GM23338 (cell line): ENCODE measurements at regions not wholly inside any gene's neighbourhood (a gene's known extent, or its start where the extent isn't known, plus 50 kb on each side); places are given as distances from the start of the nearest gene placed in this dataset.

Experiments used
- ATAC-seq: fragments of 200-7000 bp; cut with Tn5 transposase; 3 replicates; pipeline ENCODE4 v1.9.1; 2020
- DNase-seq: peaks from one replicate; pipeline ENCODE4 v3.0.0-alpha.2; 2015; ENCODE audit warnings: low spot score
- H2AFZ ChIP-seq: fragments of 200-600 bp; sonication (generic); 2 replicates; pipeline ENCODE4 v1.8.0; 2016; ENCODE audit warnings: antibody characterized with exemption, mild to moderate bottlenecking, moderate library complexity
- H3F3A ChIP-seq: fragments of 200-600 bp; sonication (generic); replicated peaks from 2 replicates; pipeline ENCODE4 v1.8.0; 2017; ENCODE audit warnings: antibody characterized with exemption, mixed run types, low read depth
- H3K27ac ChIP-seq: fragments of 200-600 bp; sonication (generic); 2 replicates; pipeline ENCODE4 v1.6.1; 2016; ENCODE audit warnings: low read depth
- H3K27me3 ChIP-seq: fragments of 200-600 bp; sonication (generic); 2 replicates; pipeline ENCODE4 v1.8.0; 2016; ENCODE audit warnings: mild to moderate bottlenecking, mixed run types, moderate library complexity; ENCODE audit not compliant: insufficient read depth
- H3K36me3 ChIP-seq: fragments of 200-600 bp; sonication (generic); 2 replicates; pipeline ENCODE4 v1.8.0; 2016; ENCODE audit warnings: mild to moderate bottlenecking; ENCODE audit not compliant: insufficient read depth
- H3K4me1 ChIP-seq: fragments of 200-600 bp; sonication (generic); 2 replicates; pipeline ENCODE4 v1.8.0; 2016; ENCODE audit warnings: mild to moderate bottlenecking, moderate library complexity; ENCODE audit not compliant: insufficient read depth
- H3K4me2 ChIP-seq: fragments of 200-600 bp; sonication (generic); 2 replicates; pipeline ENCODE4 v1.7.1; 2017; ENCODE audit warnings: mixed run types
- H3K4me3 ChIP-seq: fragments of 200-600 bp; sonication (generic); 2 replicates; pipeline ENCODE4 v1.6.1; 2016; ENCODE audit warnings: mixed run types
- H3K79me2 ChIP-seq: fragments of 200-600 bp; sonication (generic); replicated peaks from 2 replicates; pipeline ENCODE4 v1.8.0; 2017; ENCODE audit warnings: mild to moderate bottlenecking; ENCODE audit not compliant: insufficient read depth
- H3K9me2 ChIP-seq: fragments of 200-600 bp; sonication (generic); 2 replicates; pipeline ENCODE4 v1.8.0; 2017; ENCODE audit not compliant: insufficient read depth
- H4K20me1 ChIP-seq: fragments of 200-600 bp; sonication (generic); replicated peaks from 2 replicates; pipeline ENCODE4 v1.8.0; 2017; ENCODE audit warnings: mild to moderate bottlenecking; ENCODE audit not compliant: insufficient read depth
- H3K27ac Mint-ChIP-seq: 2 replicates; pipeline ENCODE4 v1.8.0; 2020; ENCODE audit warnings: inconsistent platforms, mild to moderate bottlenecking, moderate library complexity, mixed read lengths
- H3K27me3 Mint-ChIP-seq: 3 replicates; pipeline ENCODE4 v1.8.0; 2022; ENCODE audit warnings: low read depth, mild to moderate bottlenecking, moderate library complexity, mixed read lengths, inconsistent platforms; ENCODE audit not compliant: insufficient read depth, poor library complexity
- H3K36me3 Mint-ChIP-seq: 3 replicates; pipeline ENCODE4 v1.8.0; 2021; ENCODE audit warnings: low read depth, mild to moderate bottlenecking, inconsistent platforms, moderate library complexity, mixed read lengths
- H3K4me1 Mint-ChIP-seq: 3 replicates; pipeline ENCODE4 v1.8.0; 2020; ENCODE audit warnings: mild to moderate bottlenecking, inconsistent platforms, mixed read lengths
- H3K4me3 Mint-ChIP-seq: 3 replicates; pipeline ENCODE4 v1.8.0; 2021; ENCODE audit warnings: moderate library complexity, mild to moderate bottlenecking, inconsistent platforms, mixed read lengths
- H3K9me3 Mint-ChIP-seq: 3 replicates; pipeline ENCODE4 v1.8.0; 2020; ENCODE audit warnings: moderate library complexity, mild to moderate bottlenecking, inconsistent platforms, mixed read lengths
- CREB1 ChIP-seq: fragments of 250-450 bp; sonication (Bioruptor Pico); IDR thresholded peaks from 2 replicates; pipeline ENCODE4 v1.5.0; 2020; ENCODE audit warnings: low read depth, mild to moderate bottlenecking, moderate library complexity
- CTCF ChIP-seq, 2 experiments: fragments of 200-600 bp in 1 of 2; sonication (generic) in 1 of 2; conservative IDR thresholded peaks; 2 replicates each; pipeline versions ENCODE4 v1.5.1 to v1.6.1; 2016 to 2017; ENCODE audit warnings: antibody characterized with exemption in 2 of 2, low read depth in 2 of 2, mild to moderate bottlenecking in 2 of 2, moderate library complexity in 1 of 2
- EZH2 ChIP-seq: fragments of 200-600 bp; sonication (generic); IDR thresholded peaks from one replicate; pipeline ENCODE4 v1.8.0; 2017; ENCODE audit warnings: antibody characterized with exemption, mild to moderate bottlenecking, low read depth; ENCODE audit not compliant: unreplicated experiment
- JUNB ChIP-seq: IDR thresholded peaks from one replicate; pipeline ENCODE4 v1.6.1; 2016; ENCODE audit warnings: antibody characterized with exemption; ENCODE audit not compliant: unreplicated experiment
- NANOG ChIP-seq: IDR thresholded peaks from 2 replicates; pipeline ENCODE4 v1.6.1; 2016; ENCODE audit warnings: antibody characterized with exemption, borderline replicate concordance
- REST ChIP-seq: IDR thresholded peaks from one replicate; pipeline ENCODE4 v1.6.1; 2018; ENCODE audit warnings: antibody characterized with exemption; ENCODE audit not compliant: unreplicated experiment
- ZNF114 ChIP-seq: fragments of 250-450 bp; sonication (Bioruptor Pico); IDR thresholded peaks from 2 replicates; pipeline ENCODE4 v1.5.0; 2020; ENCODE audit warnings: mild to moderate bottlenecking, moderate library complexity
- ZNF462 ChIP-seq: fragments of 250-450 bp; sonication (Bioruptor Pico); IDR thresholded peaks from 2 replicates; pipeline ENCODE4 v1.5.0; 2020; ENCODE audit warnings: mild to moderate bottlenecking, moderate library complexity

- no peak for TF ChIP-seq REST
- TF ChIP-seq ZNF462 = no peak
- TF ChIP-seq EZH2 = no peak
- TF ChIP-seq NANOG = no peak
- no peak for TF ChIP-seq JUNB
- TF ChIP-seq ZNF114 (CRISPR knock-in tag) = no peak
Observed at GRCh38 chr10:90023950-90024349, 322.6 kb downstream of the KIF20B start (continued).

- Histone ChIP-seq H3K27ac (no peak overlapping the region), H3K4me3 (no peak overlapping the region), H3K9me2 (no peaks in the 10 kb centered on the region), H3K4me1 (no peaks in the 10 kb centered on the region), H3K36me3 (no peaks in the 10 kb centered on the region), H3K79me2 (no peaks in the 10 kb centered on the region), H3K4me2 (no peak overlapping the region), H3F3A (no peaks in the 10 kb centered on the region), H4K20me1 (no peaks in the 10 kb centered on the region), H3K27me3 (no peaks in the 10 kb centered on the region), H2AFZ (no peak overlapping the region)
- Mint-ChIP-seq H3K27ac (no peak overlapping the region), H3K36me3 (no peaks in the 10 kb centered on the region), H3K4me3 (no peak overlapping the region), H3K27me3 (peaks cover 2% of the 10 kb centered on the region), H3K9me3 (no peaks in the 10 kb centered on the region; the same call in 2 of the 3 replicates), H3K4me1 (peaks cover 3% of the 10 kb centered on the region; the same call in 2 of the 3 replicates)
- ATAC-seq (no peak), DNase-seq (no peak)
- no peak for TF ChIP-seq NANOG
- no peak for TF ChIP-seq CTCF (conservative IDR thresholded peaks at IDR 0.05; ENCODE audit: low read depth in 2 of 2)
- no peak for TF ChIP-seq JUNB
- TF ChIP-seq CREB1 (CRISPR knock-in tag) = no peak
Observed at GRCh38 chr10:90028312-90028711, 326.9 kb downstream of the KIF20B start.
